CD4-positive, alpha-beta T cell (primary cell): ENCODE measurements at regions not wholly inside any gene's neighbourhood (a gene's known extent, or its start where the extent isn't known, plus 50 kb on each side); places are given as distances from the start of the nearest gene placed in this dataset.

Source experiments
- ATAC-seq: fragments of 200-7000 bp; cut with Tn5 transposase; one replicate; pipeline ENCODE4 v1.10.0; 2022; ENCODE audit warnings: mild to moderate bottlenecking; ENCODE audit not compliant: poor library complexity
- CTCF ChIA-PET: fragments of 350-600 bp; sonication (Branson Sonifier 250); formaldehyde crosslinking; loops from one replicate; lab custom pipeline; 2021; ENCODE audit warnings: antibody characterized with exemption, inconsistent platforms; lab: Charles Lee
- POLR2A ChIA-PET: fragments of 350-600 bp; sonication (Branson Sonifier 250); formaldehyde crosslinking; loops from one replicate; lab custom pipeline; 2021; ENCODE audit warnings: antibody characterized with exemption, inconsistent platforms; lab: Charles Lee
- DNase-seq, 14 experiments: peaks; one replicate each; pipeline ENCODE4 v3.0.0-alpha.2; 2013 to 2020; ENCODE audit warnings: mixed read lengths in 2 of 14
- H3K27ac ChIP-seq, 2 donors: one replicate each; pipeline versions ENCODE4 v1.5.1 to v1.7.0; 2013; ENCODE audit warnings: low read length in 2 of 2, low read depth in 1 of 2, mild to moderate bottlenecking in 1 of 2
- H3K27me3 ChIP-seq, 2 experiments: 1 replicate in 1 of 2; 2 replicates in 1 of 2; pipeline versions ENCODE4 v1.6.1 to v1.7.0; 2013; ENCODE audit warnings: low read length in 2 of 2, control low read depth in 1 of 2, mild to moderate bottlenecking in 1 of 2, moderate library complexity in 1 of 2; ENCODE audit not compliant: insufficient read depth in 2 of 2, control insufficient read depth in 1 of 2
- H3K36me3 ChIP-seq: one replicate; pipeline ENCODE4 v1.6.1; 2013; ENCODE audit warnings: low read length, control low read depth; ENCODE audit not compliant: insufficient read depth
- H3K4me1 ChIP-seq: one replicate; pipeline ENCODE4 v1.6.1; 2013; ENCODE audit warnings: low read length, control low read depth; ENCODE audit not compliant: insufficient read depth
- H3K4me3 ChIP-seq: one replicate; pipeline ENCODE4 v1.5.1; 2013; ENCODE audit warnings: mild to moderate bottlenecking, low read length, moderate library complexity
- H3K9me3 ChIP-seq, 2 experiments: 1 replicate in 1 of 2; 2 replicates in 1 of 2; pipeline versions ENCODE4 v1.6.1 to v1.7.0; 2013; ENCODE audit warnings: low read length in 2 of 2, mild to moderate bottlenecking in 2 of 2, control low read depth in 1 of 2, moderate library complexity in 1 of 2; ENCODE audit not compliant: control insufficient read depth in 1 of 2, insufficient read depth in 1 of 2
- H3K27ac Mint-ChIP-seq: one replicate; pipeline ENCODE4 v1.8.0; 2020; ENCODE audit warnings: mixed read lengths
- H3K27me3 Mint-ChIP-seq: one replicate; pipeline ENCODE4 v1.8.0; 2021; ENCODE audit warnings: mixed read lengths
- H3K36me3 Mint-ChIP-seq: one replicate; pipeline ENCODE4 v1.8.0; 2021; ENCODE audit warnings: low read depth, mixed read lengths
- H3K4me1 Mint-ChIP-seq: one replicate; pipeline ENCODE4 v1.8.0; 2021; ENCODE audit warnings: low read depth, mixed read lengths
- H3K4me3 Mint-ChIP-seq: one replicate; pipeline ENCODE4 v1.8.0; 2020; ENCODE audit warnings: mild to moderate bottlenecking, mixed read lengths
- H3K9me3 Mint-ChIP-seq: one replicate; pipeline ENCODE4 v1.8.0; 2020; ENCODE audit warnings: mixed read lengths
- intact Hi-C, 2 experiments: fragments of 100-400 bp; cut with DNase I in 1 of 2; cut with micrococcal nuclease in 1 of 2; formaldehyde crosslinking; loops; one replicate each; pipeline versions ENCODE4 v1.15.1 to v1.9.0; 2023 to 2025; cut with DNase I, micrococcal nuclease
- TF ChIP-seq, protein P1 (sequence below): fragments of 200-600 bp; IDR thresholded peaks from one replicate; pipeline ENCODE4 v1.8.0; 2022; ENCODE audit warnings: antibody characterized with exemption, mild to moderate bottlenecking

DNA sequence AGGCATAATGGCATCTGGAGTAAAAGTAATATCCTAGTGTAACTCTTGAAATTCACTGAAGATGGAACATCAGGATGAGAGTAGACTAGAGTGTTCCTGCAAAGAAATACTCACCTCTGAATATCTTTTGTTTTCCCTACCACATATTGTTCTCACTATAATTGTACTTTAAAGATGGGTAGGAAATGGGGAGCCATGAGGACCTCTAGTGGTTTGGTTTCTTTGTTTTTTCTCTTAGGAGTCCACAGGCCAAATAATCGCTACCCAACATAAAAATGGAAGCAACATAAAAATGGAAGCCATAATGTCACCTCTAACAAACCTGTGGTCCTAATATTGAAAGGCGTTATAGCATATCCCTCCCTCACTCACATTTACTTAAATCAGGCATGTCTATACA, 2375.8 kb downstream of the MAT2B start:
- no peak overlapping the region for H3K4me3 Mint-ChIP-seq
- H3K9me3 ChIP-seq, result peaks cover 0 to 11% of the 10 kb centered on the region in 2 experiments
- H3K36me3 ChIP-seq, result no peaks in the 10 kb centered on the region
- no peak overlapping the region for H3K27ac ChIP-seq
- H3K4me3 ChIP-seq, result no peak overlapping the region
- peaks cover 19% of the 10 kb centered on the region for H3K9me3 Mint-ChIP-seq
- CTCF ChIA-PET, result no interaction called here
- no peak for DNase-seq
- H3K4me1 ChIP-seq, result no peaks in the 10 kb centered on the region
- H3K27ac Mint-ChIP-seq, result no peak overlapping the region
- ATAC-seq, result no peak
- no peaks in the 10 kb centered on the region for H3K27me3 ChIP-seq
- POLR2A ChIA-PET, result no interaction called here
- H3K4me1 Mint-ChIP-seq, result no peaks in the 10 kb centered on the region
- no peaks in the 10 kb centered on the region for H3K36me3 Mint-ChIP-seq
- intact Hi-C loops, result no loop called here
- TF ChIP-seq, protein P1, sequence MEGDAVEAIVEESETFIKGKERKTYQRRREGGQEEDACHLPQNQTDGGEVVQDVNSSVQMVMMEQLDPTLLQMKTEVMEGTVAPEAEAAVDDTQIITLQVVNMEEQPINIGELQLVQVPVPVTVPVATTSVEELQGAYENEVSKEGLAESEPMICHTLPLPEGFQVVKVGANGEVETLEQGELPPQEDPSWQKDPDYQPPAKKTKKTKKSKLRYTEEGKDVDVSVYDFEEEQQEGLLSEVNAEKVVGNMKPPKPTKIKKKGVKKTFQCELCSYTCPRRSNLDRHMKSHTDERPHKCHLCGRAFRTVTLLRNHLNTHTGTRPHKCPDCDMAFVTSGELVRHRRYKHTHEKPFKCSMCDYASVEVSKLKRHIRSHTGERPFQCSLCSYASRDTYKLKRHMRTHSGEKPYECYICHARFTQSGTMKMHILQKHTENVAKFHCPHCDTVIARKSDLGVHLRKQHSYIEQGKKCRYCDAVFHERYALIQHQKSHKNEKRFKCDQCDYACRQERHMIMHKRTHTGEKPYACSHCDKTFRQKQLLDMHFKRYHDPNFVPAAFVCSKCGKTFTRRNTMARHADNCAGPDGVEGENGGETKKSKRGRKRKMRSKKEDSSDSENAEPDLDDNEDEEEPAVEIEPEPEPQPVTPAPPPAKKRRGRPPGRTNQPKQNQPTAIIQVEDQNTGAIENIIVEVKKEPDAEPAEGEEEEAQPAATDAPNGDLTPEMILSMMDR, result no peak
- H3K27me3 Mint-ChIP-seq, result no peaks in the 10 kb centered on the region

GRCh38 chr5:165882099-165882498, 2376.7 kb downstream of the MAT2B start:
- Histone ChIP-seq H3K27ac (no peak overlapping the region), H3K4me1 (no peaks in the 10 kb centered on the region), H3K4me3 (no peak overlapping the region), H3K9me3 (peaks cover 0 to 8% of the 10 kb centered on the region in 2 experiments), H3K36me3 (no peaks in the 10 kb centered on the region), H3K27me3 (no peaks in the 10 kb centered on the region)
- Mint-ChIP-seq H3K27ac (no peak overlapping the region), H3K36me3 (no peaks in the 10 kb centered on the region), H3K4me1 (no peaks in the 10 kb centered on the region), H3K4me3 (no peak overlapping the region), H3K27me3 (no peaks in the 10 kb centered on the region), H3K9me3 (peaks cover 17% of the 10 kb centered on the region)
- TF ChIP-seq, protein P1, result no peak
- ATAC-seq (no peak), DNase-seq (no peak)
- POLR2A ChIA-PET, result no interaction called here
- CTCF ChIA-PET, result no interaction called here
- intact Hi-C loops, result no loop called here

DNA sequence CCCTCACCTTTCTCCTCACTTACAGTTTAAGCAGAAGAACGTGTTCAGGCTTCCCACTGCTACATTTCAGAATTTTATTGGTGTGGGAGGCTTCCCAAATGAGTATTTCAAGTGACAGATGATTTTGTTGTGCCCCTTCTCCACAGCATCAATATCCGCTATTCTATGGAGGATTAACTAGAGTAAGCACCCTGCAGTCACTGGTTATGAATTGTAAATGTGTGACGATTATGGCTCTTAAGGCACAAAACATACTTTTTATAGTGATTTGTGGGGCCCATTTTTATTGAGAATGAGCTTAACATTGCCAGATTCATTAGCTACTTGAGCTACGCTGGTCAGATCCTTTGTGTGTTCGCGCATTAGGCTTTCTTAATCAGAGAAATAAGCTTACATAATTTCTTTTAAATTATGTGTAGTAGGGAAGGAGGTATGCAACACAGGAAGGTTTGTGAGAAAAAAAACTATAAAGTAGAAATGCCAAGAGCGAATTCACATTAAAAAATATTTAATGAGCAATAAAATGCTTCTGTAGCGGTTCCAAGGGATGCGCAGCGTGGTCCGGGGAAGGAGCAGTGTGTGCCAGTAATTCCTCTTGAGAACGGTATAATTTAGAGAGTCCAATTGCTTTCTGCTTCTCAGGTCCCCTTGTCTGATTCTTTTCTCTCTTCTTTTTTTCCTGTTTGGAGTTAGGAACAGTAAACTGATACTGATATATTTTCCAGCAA, 2380.4 kb downstream of the MAT2B start:
- DNase-seq, result no peak
- no peak for ATAC-seq
- intact Hi-C loops, result no loop called here
- Mint-ChIP-seq H3K27ac (no peak overlapping the region), H3K9me3 (peaks cover 9% of the 10 kb centered on the region), H3K36me3 (no peaks in the 10 kb centered on the region), H3K4me3 (no peak overlapping the region), H3K27me3 (no peaks in the 10 kb centered on the region), H3K4me1 (no peaks in the 10 kb centered on the region)
- no peaks in the 10 kb centered on the region for H3K27me3 ChIP-seq
- TF ChIP-seq, protein P1, result no peak
- H3K36me3 ChIP-seq, result no peaks in the 10 kb centered on the region
- ChIA-PET CTCF (no interaction called here), POLR2A (no interaction called here)
- H3K27ac ChIP-seq, result no peak overlapping the region
- H3K4me1 ChIP-seq, result no peaks in the 10 kb centered on the region
- H3K9me3 ChIP-seq, result peaks cover 5 to 11% of the 10 kb centered on the region in 2 experiments
- H3K4me3 ChIP-seq, result no peak overlapping the region
